AG08396 (cell line): ENCODE measurements at regions not wholly inside any gene's neighbourhood (a gene's known extent, or its start where the extent isn't known, plus 50 kb on each side); places are given as distances from the start of the nearest gene placed in this dataset.
"Not testable (repeated sequence)": the region's sequence is repeated elsewhere in the genome, so short reads cannot be mapped to it uniquely, and the experiment has no call there.

Experiments
- DNase-seq: peaks from one replicate; pipeline ENCODE4 v3.0.0; 2012; ENCODE audit warnings: low spot score, mixed read lengths

DNA sequence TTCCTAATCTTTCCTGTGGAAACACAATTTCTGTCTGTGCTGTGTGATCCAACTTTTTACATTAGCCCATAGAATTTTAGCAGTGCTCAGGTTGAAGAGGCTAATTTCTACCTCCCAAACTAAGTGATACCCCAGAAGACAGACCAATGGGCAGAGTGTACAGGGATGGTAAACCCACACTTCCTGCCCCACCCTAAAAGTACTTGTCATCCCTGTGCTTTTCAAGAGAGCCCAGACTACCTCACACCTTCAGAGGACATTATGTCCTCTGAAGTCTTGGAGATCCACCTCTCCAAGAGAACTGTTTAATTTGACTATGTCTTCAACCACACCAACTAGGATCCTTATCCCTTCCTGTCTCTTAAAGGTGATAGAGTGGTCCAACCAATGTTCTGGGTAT is 82.0 kb upstream of the ACSL1 start:
- no peak for DNase-seq

DNA sequence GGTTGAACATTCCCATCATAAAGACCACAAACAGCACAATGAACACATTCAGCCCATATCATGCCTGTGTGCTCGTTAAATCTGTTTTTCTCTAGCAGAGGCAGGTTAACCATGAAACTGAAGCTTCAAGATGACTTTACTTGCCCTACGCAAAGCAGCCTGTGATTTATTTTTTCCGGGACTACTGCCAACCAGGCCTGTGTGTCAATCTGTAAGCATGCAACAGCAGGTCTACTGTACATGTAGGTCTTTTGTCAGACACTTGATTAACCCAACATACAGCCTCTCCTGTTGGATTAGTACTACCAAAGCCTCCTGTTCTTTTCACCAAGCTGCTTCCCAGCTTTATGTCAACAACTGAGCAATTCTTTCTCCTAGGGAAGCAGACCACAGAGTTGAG is 85.5 kb upstream of the ACSL1 start:
- no peak for DNase-seq

GRCh38 chr4:184913356-184914143 is 87.8 kb upstream of the ACSL1 start:
- DNase-seq = no peak

DNA sequence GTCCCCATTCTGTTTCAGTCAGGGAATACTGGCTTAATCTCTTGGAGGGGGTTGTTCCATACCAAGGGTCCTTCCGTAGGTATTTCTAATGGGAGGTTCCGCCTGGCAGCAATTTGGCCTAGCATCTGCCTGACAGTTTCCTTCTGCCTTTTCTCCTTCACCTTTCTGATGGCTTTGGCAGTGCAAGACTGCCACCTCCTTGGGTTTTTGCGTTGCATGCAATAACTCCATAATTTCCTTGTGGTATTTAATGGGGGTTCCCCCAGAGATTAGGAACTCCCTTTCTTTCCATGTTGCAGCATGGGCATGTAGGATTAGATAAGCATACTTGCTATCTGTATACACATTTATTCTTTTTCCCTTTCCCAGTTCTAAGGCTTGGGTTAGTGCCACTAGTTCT is 93.0 kb upstream of the ACSL1 start:
- DNase-seq = not testable (repeated sequence)

DNA sequence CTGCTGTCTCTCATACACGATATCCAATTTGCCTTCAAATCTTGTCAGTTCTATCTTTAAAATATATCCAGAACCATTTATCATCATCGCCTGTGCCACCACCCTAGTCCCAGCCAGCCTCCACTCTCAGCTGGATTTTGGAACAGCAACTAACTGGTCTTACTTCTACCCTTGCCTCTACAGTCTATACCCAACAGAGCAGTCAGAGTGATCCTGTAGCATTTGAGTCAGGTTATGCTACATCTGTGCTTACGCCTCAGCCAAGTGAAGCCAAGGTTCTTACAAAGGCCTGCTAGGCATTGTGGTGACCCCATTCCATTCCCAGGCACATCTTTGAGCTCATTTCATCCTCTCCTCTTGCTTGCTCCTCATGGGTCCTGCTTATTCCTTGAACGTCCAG is 95.7 kb upstream of the ACSL1 start:
- DNase-seq = no peak

DNA sequence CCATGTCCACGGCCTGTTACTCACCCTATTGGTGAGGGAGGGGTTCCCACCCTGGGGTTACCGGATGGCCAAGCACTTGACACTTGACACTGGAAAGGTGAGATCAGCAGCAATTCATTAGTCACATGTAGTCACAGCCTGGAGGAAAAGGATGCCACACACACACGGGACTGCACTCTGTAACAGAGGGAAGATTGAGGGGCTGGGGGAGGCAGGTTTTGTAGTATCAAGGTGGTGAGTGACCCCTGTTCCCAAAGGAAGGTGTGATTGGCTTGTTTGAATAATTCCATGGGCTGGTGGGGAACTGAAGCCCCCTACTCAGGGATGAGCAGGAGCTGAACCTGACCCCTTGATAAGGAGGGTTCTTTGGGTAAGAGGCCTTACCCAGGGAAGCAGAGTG is 96.0 kb upstream of the HELT start:
- no peak for DNase-seq

- no peak for DNase-seq
Observed at GRCh38 chr4:184924516-184924915, 93.8 kb upstream of the HELT start.

GRCh38 chr4:184929476-184929875 is 88.8 kb upstream of the HELT start:
- no peak for DNase-seq

DNA sequence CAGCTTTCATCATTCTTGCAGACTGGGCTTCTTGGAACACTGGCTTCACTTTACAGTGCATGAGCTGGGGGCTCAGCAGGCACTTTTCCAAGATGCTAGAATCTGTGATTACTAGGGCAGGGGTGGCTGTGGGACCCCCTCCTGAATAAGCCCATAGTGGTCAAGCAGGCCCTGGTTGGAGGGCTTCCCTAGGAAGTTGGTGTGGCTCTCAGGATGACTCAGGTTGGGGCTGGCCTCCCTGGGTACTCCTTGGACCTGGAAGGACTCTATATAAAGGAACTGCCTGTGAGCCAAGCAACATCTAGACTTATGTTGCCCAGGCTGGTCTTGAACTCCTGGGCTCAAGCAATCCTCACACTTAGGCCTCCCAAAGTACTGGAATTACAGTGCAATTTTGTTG is 88.3 kb upstream of the HELT start:
- DNase-seq = no peak

GRCh38 chr4:184932343-184932742 is 85.9 kb upstream of the HELT start:
- DNase-seq = no peak

DNA sequence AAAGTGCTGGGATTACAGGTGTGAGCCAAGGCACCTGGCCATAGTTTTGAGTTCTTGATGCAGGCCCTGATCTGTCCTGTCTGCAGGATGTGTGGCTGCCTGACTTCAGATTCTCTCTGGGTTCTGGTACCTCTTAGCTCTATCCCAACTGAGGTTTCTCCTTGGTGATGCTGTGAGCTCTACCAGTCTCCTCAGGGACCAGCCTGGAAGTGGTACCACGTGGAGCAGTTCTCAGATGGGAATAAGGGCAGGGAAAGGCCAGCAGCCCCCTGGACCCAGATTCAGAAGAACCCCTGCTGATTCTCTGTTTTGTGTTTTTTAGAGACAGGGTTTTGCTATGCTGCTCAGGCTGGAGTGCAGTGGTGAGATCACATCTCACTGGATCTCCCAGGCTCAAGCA is 85.0 kb upstream of the HELT start:
- DNase-seq = no peak

- no peak for DNase-seq
Observed at GRCh38 chr4:184934184-184934583, 84.1 kb upstream of the HELT start.

GRCh38 chr4:184934961-184935360 is 83.3 kb upstream of the HELT start:
- DNase-seq = no peak

GRCh38 chr4:184936071-184936470 is 82.2 kb upstream of the HELT start:
- no peak for DNase-seq

DNA sequence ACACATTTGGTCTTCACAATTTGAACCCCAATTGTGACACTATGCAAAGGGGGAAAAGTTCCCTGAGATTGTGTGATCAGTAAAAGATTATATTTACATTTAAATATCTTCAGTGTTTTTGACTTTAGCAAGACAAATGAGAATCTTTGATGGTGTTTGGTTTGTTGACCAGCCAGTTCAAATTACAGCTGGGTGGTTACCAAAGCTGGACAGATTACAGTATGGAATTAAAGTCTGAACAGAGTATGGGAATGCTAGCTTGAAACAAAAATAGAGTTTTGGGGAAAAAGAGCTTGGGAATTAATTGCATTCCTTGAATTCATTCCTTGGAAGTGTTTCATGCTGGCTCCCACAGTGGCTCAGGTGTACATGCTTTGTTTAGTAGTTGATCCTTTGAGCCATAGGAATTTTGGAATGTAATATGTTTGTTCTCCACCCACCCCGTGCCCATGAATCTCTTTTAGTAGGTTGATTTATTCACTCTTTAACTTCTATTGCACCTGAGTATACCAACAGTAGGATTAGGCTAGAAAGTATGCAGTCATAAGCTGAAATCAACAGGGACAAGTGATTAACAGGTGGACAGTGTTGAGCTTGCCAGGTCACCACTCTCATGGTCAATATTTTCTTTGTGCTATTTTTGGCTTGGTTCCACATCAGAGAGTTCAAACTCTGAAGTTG is 81.1 kb upstream of the HELT start:
- no peak for DNase-seq

- no peak for DNase-seq
Observed at GRCh38 chr4:184937745-184938144, 80.5 kb upstream of the HELT start.

DNA sequence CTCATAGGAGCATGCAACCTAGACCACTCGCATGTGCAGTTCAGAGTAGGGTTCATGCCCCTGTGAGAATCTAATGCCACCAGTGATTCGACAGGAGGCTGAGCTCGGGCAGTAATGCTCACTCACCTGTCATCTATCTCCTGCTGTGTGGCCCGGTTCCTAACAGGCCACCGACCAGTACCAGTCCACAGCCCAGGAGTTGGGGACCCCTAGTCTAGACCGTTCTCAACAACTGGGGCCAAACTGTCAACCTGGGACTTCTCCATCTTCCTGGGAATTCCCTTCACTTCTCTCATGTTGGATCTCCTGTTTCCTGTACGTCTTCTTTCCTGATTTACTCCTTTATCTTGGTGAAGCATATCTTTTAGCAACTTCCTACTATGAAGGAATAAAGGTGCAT is 79.4 kb upstream of the HELT start:
- no peak for DNase-seq

GRCh38 chr4:184939978-184940377 is 78.3 kb upstream of the HELT start:
- no peak for DNase-seq

GRCh38 chr4:184940500-184940899 is 77.8 kb upstream of the HELT start:
- DNase-seq = no peak

DNA sequence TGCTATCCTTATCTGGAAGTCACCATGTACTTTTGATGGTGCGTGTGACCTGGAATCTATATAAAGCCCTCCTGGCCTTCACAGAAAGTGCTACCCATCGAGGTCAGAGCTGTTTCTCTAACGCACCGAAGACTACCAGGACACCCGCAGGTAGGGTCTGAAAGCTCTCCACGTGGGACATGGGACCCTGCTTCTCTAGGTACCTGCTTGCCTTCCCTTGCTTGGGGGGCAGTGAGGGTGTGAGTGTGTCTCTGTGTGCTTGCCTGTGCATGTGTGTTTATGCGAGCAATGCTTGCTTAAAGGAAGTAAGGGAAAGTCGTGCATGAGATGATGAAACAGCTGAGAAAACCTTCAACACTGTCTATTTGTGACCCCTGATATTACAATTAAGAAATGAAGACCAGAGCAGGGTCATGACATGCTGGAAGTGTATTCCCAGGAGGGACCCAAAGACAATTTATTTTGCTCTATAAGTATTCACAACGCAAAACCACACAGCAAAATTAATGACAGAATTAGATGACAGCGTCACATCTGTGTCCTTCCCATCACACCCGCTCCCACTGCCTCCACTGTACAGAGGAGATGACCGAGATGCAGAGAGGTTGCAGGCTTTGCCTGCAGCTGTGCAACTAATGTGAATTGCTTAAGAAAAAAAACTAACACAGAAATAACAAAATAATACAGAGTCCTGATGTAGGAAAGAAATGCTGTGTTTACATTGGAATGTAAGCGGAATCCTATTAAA is 76.4 kb upstream of the HELT start:
- DNase-seq = no peak

- no peak for DNase-seq
Observed at GRCh38 chr4:184942444-184943425, 75.6 kb upstream of the HELT start.

DNA sequence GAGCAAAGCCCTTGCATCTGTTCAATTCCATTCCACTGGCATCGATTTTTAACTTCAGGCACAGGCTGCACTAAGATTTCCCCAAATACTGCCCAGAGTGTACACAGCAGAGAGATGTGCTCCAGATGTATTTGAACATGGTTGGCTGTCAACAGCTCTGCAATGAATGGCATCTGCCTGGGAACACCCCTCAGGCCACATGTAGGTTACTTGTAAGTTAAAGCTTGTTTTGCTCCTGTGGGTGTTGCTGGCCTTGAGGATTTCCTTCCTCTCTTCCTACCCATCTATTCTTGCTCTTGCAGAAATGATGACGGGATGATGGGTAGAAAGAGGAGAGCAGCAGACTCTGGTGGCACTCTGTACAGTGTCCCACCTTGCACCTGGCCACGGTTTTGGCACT is 69.3 kb upstream of the HELT start:
- DNase-seq = no peak
